GM21447 (cell line): ENCODE measurements at regions not wholly inside any gene's neighbourhood (a gene's known extent, or its start where the extent isn't known, plus 50 kb on each side); places are given as distances from the start of the nearest gene placed in this dataset.
"Not testable (repeated sequence)": the region's sequence is repeated elsewhere in the genome, so short reads cannot be mapped to it uniquely, and the experiment has no call there.

Experiments used
- ATAC-seq: cut with Tn5 transposase; IDR thresholded peaks from one replicate; pipeline ENCODE4 v1.9.1; 2021; ENCODE audit not compliant: unreplicated experiment

- ATAC-seq: no peak
Observed at GRCh38 chr4:159780196-159780922, 677.5 kb downstream of the RAPGEF2 start.

- no peak for ATAC-seq
Observed at GRCh38 chr4:159787901-159788300, 685.0 kb downstream of the RAPGEF2 start.

- ATAC-seq: no peak
Observed at GRCh38 chr4:159791334-159791733, 688.5 kb downstream of the RAPGEF2 start.

GRCh38 chr4:159804592-159804991 is 701.7 kb downstream of the RAPGEF2 start:
- ATAC-seq: not testable (repeated sequence)

GRCh38 chr4:159823743-159824142 is 720.9 kb downstream of the RAPGEF2 start:
- no peak for ATAC-seq

- no peak for ATAC-seq
Observed at GRCh38 chr4:159828687-159829086, 725.8 kb downstream of the RAPGEF2 start.

GRCh38 chr4:159829184-159829583 is 726.3 kb downstream of the RAPGEF2 start:
- no peak for ATAC-seq

GRCh38 chr4:159837071-159837470 is 734.2 kb downstream of the RAPGEF2 start:
- no peak for ATAC-seq

GRCh38 chr4:159855731-159856130 is 752.9 kb downstream of the RAPGEF2 start:
- ATAC-seq: no peak

- ATAC-seq: no peak
Observed at GRCh38 chr4:159856451-159856850, 753.6 kb downstream of the RAPGEF2 start.

GRCh38 chr4:159859656-159860148 is 756.8 kb downstream of the RAPGEF2 start:
- ATAC-seq: no peak

GRCh38 chr4:159860945-159861344 is 758.1 kb downstream of the RAPGEF2 start:
- no peak for ATAC-seq

- ATAC-seq: no peak
Observed at GRCh38 chr4:159864337-159864736, 761.5 kb downstream of the RAPGEF2 start.

GRCh38 chr4:159867673-159868072 is 764.8 kb downstream of the RAPGEF2 start:
- no peak for ATAC-seq

- not testable (repeated sequence) for ATAC-seq
Observed at GRCh38 chr4:159868936-159869335, 766.1 kb downstream of the RAPGEF2 start.

GRCh38 chr4:159871141-159871540 is 768.3 kb downstream of the RAPGEF2 start:
- ATAC-seq: no peak

GRCh38 chr4:159881158-159881557 is 778.3 kb downstream of the RAPGEF2 start:
- no peak for ATAC-seq

- ATAC-seq: no peak
Observed at GRCh38 chr4:159884989-159885388, 782.1 kb downstream of the RAPGEF2 start.

GRCh38 chr4:159899596-159899995 is 796.7 kb downstream of the RAPGEF2 start:
- no peak for ATAC-seq

- ATAC-seq: no peak
Observed at GRCh38 chr4:159900562-159900961, 797.7 kb downstream of the RAPGEF2 start.

- no peak for ATAC-seq
Observed at GRCh38 chr4:159902648-159903047, 799.8 kb downstream of the RAPGEF2 start.

GRCh38 chr4:159904906-159905305 is 802.0 kb downstream of the RAPGEF2 start:
- no peak for ATAC-seq

- no peak for ATAC-seq
Observed at GRCh38 chr4:159906051-159906450, 803.2 kb downstream of the RAPGEF2 start.
